ENCODE measurements at regions not wholly inside any gene's neighbourhood (a gene's known extent, or its start where the extent isn't known, plus 50 kb on each side); places are given as distances from the start of the nearest gene placed in this dataset.
"Not testable (repeated sequence)": the region's sequence is repeated elsewhere in the genome, so short reads cannot be mapped to it uniquely, and the experiment has no call there.

DNA sequence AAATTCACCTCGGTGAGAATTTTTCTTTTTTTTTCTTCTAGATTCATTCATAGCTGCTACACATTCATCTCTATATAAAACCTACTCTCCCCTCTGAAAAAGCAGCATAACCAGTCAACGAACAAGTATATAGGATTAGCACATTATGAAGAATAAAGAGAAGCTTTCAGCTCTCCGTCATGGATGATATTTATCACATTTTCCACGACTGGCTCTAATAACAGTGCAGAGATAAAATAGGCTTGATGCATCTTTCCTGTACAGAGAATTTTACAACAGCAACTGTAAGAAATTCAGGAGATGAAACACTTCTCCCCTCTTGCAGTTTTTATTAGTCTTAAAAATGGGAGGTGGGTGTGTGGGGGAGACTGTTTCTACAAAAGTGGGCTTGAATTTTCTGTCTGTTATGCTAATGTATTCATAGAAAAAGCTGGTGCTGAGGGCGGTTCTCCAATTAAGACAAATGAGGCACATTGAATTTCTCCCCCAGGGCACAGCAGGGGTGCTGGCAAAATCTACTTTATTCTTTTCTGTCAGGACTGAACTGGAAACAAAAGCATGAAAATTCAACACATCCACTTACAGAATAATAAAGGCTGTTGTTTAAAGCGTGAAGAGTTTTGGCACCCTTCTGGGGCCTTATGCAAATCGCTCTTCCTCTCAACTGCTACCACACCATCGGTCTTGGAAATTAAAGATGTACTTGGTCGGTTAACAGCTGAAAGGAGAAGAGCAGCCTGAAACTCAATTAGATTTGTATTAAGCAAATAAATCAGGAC lies 233.9 kb upstream of the ZNF608 start:
- Histone ChIP-seq H3K4me3 (ENCODE audit: insufficient read length, low read depth) (no peak overlapping the region), H3K36me3 (ENCODE audit: insufficient read depth, insufficient read length, low read length) (no peaks in the 10 kb centered on the region), H3K4me1 (ENCODE audit: insufficient read depth, insufficient read length) (no peaks in the 10 kb centered on the region), H3K9me3 (ENCODE audit: insufficient read depth, low read length) (peaks cover 38% of the 10 kb centered on the region; the same call in 1 of the 2 replicates), H3K9ac (ENCODE audit: insufficient read length, low read depth) (no peak overlapping the region), H3K27me3 (ENCODE audit: insufficient read depth, insufficient read length) (no peaks in the 10 kb centered on the region)
- TF ChIP-seq SUZ12 (IDR thresholded peaks at IDR 0.05; ENCODE audit: extremely low read depth, insufficient read depth, insufficient read length) (no peak), YY1 (IDR thresholded peaks at IDR 0.05; ENCODE audit: insufficient read depth, insufficient read length) (no peak), ZNF274 (IDR thresholded peaks at IDR 0.05; ENCODE audit: low read depth, low read length) (no peak)
- DNase-seq (ENCODE audit: low read depth, low spot score): peak; percentile 89

DNA sequence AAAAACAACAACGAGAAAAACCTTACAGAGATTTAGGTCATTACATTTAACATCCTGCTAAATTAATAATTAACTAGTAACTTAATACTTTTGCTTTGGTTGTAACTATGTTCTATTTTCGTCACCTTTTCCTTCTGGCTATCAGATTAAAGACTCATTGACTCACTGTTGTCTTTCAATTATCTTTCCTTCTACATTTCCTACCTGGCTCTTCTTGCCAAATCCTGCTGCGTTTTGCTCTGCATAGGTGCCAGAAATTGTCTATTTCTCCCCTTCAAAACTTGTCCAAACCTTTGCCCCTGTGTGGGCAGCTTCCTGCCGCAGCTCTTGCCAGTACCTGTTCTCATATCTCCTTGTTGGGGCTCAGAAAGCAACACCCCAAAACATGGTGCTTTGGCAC lies 235.5 kb upstream of the ZNF608 start:
- no peak for DNase-seq (ENCODE audit: low read depth, low spot score)
- TF ChIP-seq SUZ12 (IDR thresholded peaks at IDR 0.05; ENCODE audit: extremely low read depth, insufficient read depth, insufficient read length) (no peak), YY1 (IDR thresholded peaks at IDR 0.05; ENCODE audit: insufficient read depth, insufficient read length) (no peak), ZNF274 (IDR thresholded peaks at IDR 0.05; ENCODE audit: low read depth, low read length) (no peak)
- H3K36me3 ChIP-seq (ENCODE audit: insufficient read depth, insufficient read length, low read length): no peaks in the 10 kb centered on the region
- peaks cover 41% of the 10 kb centered on the region for H3K9me3 ChIP-seq (ENCODE audit: insufficient read depth, low read length)
- no peaks in the 10 kb centered on the region for H3K27me3 ChIP-seq (ENCODE audit: insufficient read depth, insufficient read length)
- H3K9ac ChIP-seq (ENCODE audit: insufficient read length, low read depth): no peak overlapping the region
- no peak overlapping the region for H3K4me3 ChIP-seq (ENCODE audit: insufficient read length, low read depth)
- no peaks in the 10 kb centered on the region for H3K4me1 ChIP-seq (ENCODE audit: insufficient read depth, insufficient read length)

DNA sequence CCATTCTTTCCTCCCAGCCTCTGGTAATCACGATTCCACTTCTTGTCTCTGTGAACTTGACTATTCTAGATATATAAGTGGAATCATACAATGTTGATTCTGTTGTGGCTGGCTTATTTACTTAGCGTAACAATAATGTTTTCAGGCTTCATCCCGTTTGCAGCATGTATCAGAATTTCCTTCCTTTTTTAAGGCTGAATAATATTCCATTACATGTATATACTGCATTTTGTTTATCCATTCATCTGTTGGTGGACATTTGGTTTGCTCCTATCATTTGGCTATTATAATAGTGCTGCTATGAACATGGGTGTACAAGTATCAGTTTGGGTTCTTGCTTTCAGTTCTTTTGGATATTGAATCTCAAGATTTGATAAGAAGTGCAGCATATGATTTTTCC lies 239.7 kb upstream of the ZNF608 start:
- H3K27me3 ChIP-seq (ENCODE audit: insufficient read depth, insufficient read length): no peaks in the 10 kb centered on the region
- no peaks in the 10 kb centered on the region for H3K36me3 ChIP-seq (ENCODE audit: insufficient read depth, insufficient read length, low read length)
- H3K9me3 ChIP-seq (ENCODE audit: insufficient read depth, low read length): peaks cover 49% of the 10 kb centered on the region
- H3K4me3 ChIP-seq (ENCODE audit: insufficient read length, low read depth): no peak overlapping the region
- TF ChIP-seq SUZ12 (IDR thresholded peaks at IDR 0.05; ENCODE audit: extremely low read depth, insufficient read depth, insufficient read length) (no peak), ZNF274 (IDR thresholded peaks at IDR 0.05; ENCODE audit: low read depth, low read length) (no peak), YY1 (IDR thresholded peaks at IDR 0.05; ENCODE audit: insufficient read depth, insufficient read length) (no peak)
- no peak for DNase-seq (ENCODE audit: low read depth, low spot score)
- H3K9ac ChIP-seq (ENCODE audit: insufficient read length, low read depth): no peak overlapping the region
- no peaks in the 10 kb centered on the region for H3K4me1 ChIP-seq (ENCODE audit: insufficient read depth, insufficient read length)

DNA sequence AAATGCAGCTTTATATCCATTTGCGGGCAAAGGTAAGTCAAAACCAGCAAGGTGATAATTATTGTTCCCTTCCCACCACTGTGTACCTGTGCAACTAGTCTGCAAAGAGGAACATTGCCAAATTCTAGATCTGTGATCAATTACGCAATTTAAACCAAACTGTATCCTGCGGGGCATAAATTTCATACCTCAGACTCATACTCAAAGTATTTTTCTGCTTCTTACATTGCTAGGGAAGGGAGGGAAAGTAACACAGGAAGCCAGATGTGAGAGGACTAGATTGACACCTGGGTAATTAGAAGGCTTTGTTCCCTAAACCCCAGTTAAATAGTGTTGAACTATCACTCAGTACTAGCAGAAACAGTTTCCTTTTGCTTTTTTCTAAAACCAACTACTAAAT lies 240.2 kb upstream of the ZNF608 start:
- Histone ChIP-seq H3K9ac (ENCODE audit: insufficient read length, low read depth) (no peak overlapping the region), H3K4me3 (ENCODE audit: insufficient read length, low read depth) (no peak overlapping the region), H3K36me3 (ENCODE audit: insufficient read depth, insufficient read length, low read length) (no peaks in the 10 kb centered on the region), H3K9me3 (ENCODE audit: insufficient read depth, low read length) (peaks cover 44% of the 10 kb centered on the region), H3K27me3 (ENCODE audit: insufficient read depth, insufficient read length) (no peaks in the 10 kb centered on the region), H3K4me1 (ENCODE audit: insufficient read depth, insufficient read length) (no peaks in the 10 kb centered on the region)
- no peak for DNase-seq (ENCODE audit: low read depth, low spot score)
- no peak for TF ChIP-seq YY1 (IDR thresholded peaks at IDR 0.05; ENCODE audit: insufficient read depth, insufficient read length)

DNA sequence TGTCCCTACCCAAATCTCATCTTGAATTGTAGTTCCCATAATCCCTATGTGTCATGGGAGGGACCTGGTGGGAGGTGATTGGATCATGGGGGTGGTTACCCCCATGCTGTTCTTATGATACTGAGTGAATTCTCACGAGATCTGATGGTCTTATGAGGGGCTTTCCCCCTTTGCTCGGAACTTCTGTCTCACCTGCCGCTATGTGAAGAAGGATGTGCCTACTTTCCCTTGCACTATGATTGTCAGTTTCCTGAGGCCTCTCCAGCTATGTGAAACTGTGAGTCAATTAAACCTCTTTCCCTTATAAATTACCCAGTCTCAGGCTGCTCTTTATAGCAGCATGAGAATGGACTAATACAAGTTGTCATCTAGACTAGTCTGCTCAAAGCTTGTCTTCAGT lies 241.3 kb upstream of the ZNF608 start:
- DNase-seq (ENCODE audit: low read depth, low spot score); H3K36me3 ChIP-seq (ENCODE audit: insufficient read depth, insufficient read length, low read length); H3K27me3 ChIP-seq (ENCODE audit: insufficient read depth, insufficient read length); H3K4me3 ChIP-seq (ENCODE audit: insufficient read length, low read depth); H3K9ac ChIP-seq (ENCODE audit: insufficient read length, low read depth); H3K4me1 ChIP-seq (ENCODE audit: insufficient read depth, insufficient read length): not testable (repeated sequence)
- H3K9me3 ChIP-seq (ENCODE audit: insufficient read depth, low read length): peaks cover 35% of the 10 kb centered on the region

DNA sequence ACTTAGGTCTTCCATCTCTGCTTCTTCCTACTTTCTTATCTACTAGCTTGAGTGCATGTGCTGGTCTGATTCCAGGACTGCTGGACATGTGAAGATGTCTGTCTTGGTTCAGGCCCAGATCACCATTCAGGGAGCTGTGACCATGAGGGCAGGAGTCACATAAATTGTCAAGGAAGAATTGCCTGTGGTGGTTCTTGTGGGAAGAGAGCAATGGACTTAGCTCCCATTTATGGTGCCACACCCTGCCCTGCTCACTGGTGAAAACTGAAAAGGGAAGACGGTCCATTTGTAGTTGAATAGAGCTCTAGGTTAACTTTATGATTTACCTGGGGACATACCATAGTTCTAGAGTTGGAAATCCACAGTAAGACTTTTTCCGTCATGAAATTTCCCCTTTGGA lies 244.3 kb upstream of the ZNF608 start:
- H3K27me3 ChIP-seq (ENCODE audit: insufficient read depth, insufficient read length): no peaks in the 10 kb centered on the region
- TF ChIP-seq SUZ12 (IDR thresholded peaks at IDR 0.05; ENCODE audit: extremely low read depth, insufficient read depth, insufficient read length): no peak
- no peak for TF ChIP-seq ZNF274 (IDR thresholded peaks at IDR 0.05; ENCODE audit: low read depth, low read length)
- no peak for TF ChIP-seq YY1 (IDR thresholded peaks at IDR 0.05; ENCODE audit: insufficient read depth, insufficient read length)
- no peaks in the 10 kb centered on the region for H3K4me1 ChIP-seq (ENCODE audit: insufficient read depth, insufficient read length)
- no peak overlapping the region for H3K4me3 ChIP-seq (ENCODE audit: insufficient read length, low read depth)
- peaks cover 19% of the 10 kb centered on the region for H3K9me3 ChIP-seq (ENCODE audit: insufficient read depth, low read length)
- no peaks in the 10 kb centered on the region for H3K36me3 ChIP-seq (ENCODE audit: insufficient read depth, insufficient read length, low read length)
- no peak for DNase-seq (ENCODE audit: low read depth, low spot score)
- no peak overlapping the region for H3K9ac ChIP-seq (ENCODE audit: insufficient read length, low read depth)

DNA sequence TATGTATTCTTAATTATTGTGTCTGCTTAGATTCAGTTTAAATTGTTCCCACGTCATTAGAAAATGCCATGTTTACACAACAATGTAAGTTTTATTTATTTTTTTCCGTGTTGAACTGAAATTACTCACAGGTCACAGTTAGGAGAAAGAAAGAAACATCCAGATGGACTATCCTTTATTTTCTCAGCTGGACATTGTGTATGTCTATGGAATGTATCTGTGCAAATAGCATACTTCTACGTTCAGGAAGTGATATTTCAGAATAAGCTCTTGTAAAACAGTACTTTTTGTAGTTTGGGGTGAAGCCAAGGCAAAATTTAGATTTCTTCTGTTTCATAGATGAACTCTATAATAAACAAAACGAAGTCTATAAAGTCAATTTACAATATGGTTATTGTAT lies 249.0 kb upstream of the ZNF608 start:
- Histone ChIP-seq H3K4me3 (ENCODE audit: insufficient read length, low read depth) (no peak overlapping the region), H3K36me3 (ENCODE audit: insufficient read depth, insufficient read length, low read length) (no peaks in the 10 kb centered on the region), H3K9ac (ENCODE audit: insufficient read length, low read depth) (no peak overlapping the region), H3K27me3 (ENCODE audit: insufficient read depth, insufficient read length) (no peaks in the 10 kb centered on the region), H3K9me3 (ENCODE audit: insufficient read depth, low read length) (no peaks in the 10 kb centered on the region; the same call in 1 of the 2 replicates), H3K4me1 (ENCODE audit: insufficient read depth, insufficient read length) (no peaks in the 10 kb centered on the region)
- TF ChIP-seq YY1 (IDR thresholded peaks at IDR 0.05; ENCODE audit: insufficient read depth, insufficient read length): no peak
- DNase-seq (ENCODE audit: low read depth, low spot score): no peak
